ENCODE measurements at regions not wholly inside any gene's neighbourhood (a gene's known extent, or its start where the extent isn't known, plus 50 kb on each side); places are given as distances from the start of the nearest gene placed in this dataset.

- DNase-seq, result no peak
Measured at GRCh38 chr1:101730559-101730958, 266.2 kb downstream of the OLFM3 start.

DNA sequence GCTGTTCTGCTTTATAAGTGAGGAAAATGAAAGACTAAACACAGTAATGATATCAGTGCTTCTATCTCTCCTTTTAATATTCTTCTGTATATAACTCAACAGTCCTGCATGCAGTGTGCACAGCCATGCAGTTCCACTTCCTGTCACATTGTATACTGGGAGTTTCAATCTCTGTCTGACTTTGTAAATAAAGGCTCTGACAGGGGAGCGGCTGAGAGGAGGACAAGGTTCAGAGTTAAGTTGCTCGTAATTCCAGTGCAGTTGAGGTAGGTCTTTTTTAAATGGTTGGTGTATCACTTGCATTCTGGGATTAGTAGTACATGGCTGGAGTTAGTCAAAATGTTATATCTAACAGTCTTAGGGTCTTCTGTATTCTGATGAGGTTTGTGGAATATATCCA, 264.5 kb downstream of the OLFM3 start:
- no peak for DNase-seq

DNA sequence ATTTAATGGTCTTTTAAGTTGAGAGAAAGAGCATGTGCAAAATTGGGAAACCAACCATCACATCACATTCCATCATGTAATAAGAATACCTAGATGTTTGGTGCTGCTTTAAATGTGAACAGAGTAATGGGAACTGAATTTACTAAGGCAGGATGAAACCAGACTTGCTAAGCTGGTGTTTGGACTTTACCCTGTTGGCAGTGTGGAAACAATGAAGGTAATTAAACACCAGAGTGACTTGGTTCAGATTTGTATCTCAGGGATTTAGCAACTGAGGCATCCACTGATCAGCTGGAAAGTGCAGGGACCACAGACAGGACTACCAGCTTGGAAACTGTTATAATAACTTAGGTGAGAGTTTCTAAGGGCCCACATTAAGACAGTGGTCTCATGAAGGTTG, 263.4 kb downstream of the OLFM3 start:
- DNase-seq, result no peak

- no peak for DNase-seq
Measured at GRCh38 chr1:101738475-101738874, 258.3 kb downstream of the OLFM3 start.

DNA sequence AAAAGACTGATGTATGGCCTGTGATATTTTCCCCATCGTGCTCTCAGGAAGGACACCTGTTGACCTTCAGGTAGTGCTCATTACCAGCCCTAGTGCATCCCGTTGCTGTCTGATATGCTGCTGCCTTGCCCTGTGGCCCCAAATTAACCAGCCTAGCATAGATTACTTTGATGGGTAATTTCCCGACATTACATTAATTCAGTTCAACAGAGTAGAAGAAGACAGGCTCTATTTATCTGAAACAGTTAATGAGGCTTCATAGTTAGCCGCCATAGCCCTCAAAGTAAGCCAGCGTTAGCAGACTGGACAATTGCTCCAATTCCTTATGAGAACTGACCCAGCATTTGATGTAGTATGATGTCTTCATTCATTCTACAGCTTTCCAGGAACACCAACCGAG, 257.6 kb downstream of the OLFM3 start:
- no peak for DNase-seq

GRCh38 chr1:101739826-101740330, 256.8 kb downstream of the OLFM3 start:
- DNase-seq, result no peak

- DNase-seq, result no peak
Measured at GRCh38 chr1:101741910-101742309, 254.8 kb downstream of the OLFM3 start.

DNA sequence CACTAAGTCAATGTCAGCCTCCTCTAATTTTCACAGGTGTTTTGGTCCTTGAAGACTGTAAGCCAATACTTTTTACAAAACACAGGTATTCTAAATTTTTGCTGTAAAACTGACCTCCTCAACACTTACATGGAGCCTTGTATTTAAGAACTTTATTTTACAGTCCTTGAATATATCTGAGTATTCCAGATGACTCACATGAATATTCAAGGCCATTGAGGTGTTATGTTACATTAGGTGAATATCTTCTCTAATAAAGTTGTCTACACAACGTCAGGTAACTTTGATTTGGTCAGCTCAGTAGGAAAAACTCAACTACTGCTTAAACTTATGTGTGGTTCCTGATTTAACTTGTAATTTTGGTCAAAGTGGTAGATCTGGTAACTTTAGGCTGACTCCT, 254.2 kb downstream of the OLFM3 start:
- no peak for DNase-seq

DNA sequence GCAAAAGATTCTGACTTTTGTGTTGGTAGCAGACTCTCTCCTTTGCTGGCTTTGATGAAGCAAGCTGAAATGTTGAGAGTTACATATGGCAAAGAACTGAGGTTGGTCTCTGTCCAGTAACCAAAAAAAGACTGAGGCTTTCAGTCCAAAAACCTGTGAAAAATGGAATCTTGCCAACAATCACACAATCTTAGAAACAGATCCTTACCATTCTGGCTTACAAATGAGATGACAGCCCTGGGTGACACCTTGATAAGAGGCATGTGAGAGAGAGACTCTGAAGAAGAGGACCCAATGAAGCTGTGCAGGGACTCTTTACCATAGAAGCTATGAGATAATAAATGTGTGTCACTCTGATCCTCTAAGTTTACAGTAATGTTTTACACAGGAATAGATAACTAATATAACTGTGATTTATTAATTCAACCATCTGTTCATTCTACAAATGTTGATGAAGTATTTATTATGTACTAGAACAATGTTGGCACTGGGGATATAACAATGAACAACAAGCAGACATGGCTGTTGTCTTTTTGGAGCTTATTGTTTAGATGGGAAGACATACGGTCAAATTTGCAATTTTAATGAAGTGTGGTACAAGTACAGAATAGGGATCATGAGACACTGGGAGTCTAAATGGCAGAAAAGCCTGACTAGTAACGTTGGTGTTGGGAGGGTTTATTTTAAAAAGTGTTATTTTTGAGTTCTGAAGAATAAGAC, 251.0 kb downstream of the OLFM3 start:
- DNase-seq, result no peak

GRCh38 chr1:101748077-101748476, 248.6 kb downstream of the OLFM3 start:
- no peak for DNase-seq
